ENCODE measurements at regions not wholly inside any gene's neighbourhood (a gene's known extent, or its start where the extent isn't known, plus 50 kb on each side); places are given as distances from the start of the nearest gene placed in this dataset.

GRCh38 chr13:54614726-54615125 is 1586.1 kb downstream of the OLFM4 start:
- TF ChIP-seq CTCF (IDR thresholded peaks at IDR 0.05; ENCODE audit: poor library complexity), result no peak
- TF ChIP-seq EZH2 (IDR thresholded peaks at IDR 0.05; ENCODE audit: borderline replicate concordance), result no peak
- no peak for TF ChIP-seq EZH2phosphoT487 (IDR thresholded peaks at IDR 0.05; ENCODE audit: low read depth, severe bottlenecking, unreplicated experiment)

Measured in hepatocyte (in vitro differentiated cells).